Skeletal muscle tissue (tissue), 3 donors: ENCODE measurements at regions not wholly inside any gene's neighbourhood (a gene's known extent, or its start where the extent isn't known, plus 50 kb on each side); places are given as distances from the start of the nearest gene placed in this dataset.

Experiments
- H3K27ac ChIP-seq: one replicate; pipeline ENCODE4 v1.7.0; 2013; ENCODE audit warnings: mild to moderate bottlenecking, low read depth, low read length, inconsistent platforms
- H3K27me3 ChIP-seq, 3 donors: one replicate each; pipeline ENCODE4 v1.7.0; 2013; ENCODE audit warnings: low read length in 3 of 3; ENCODE audit not compliant: control insufficient read depth in 3 of 3, insufficient read depth in 3 of 3
- H3K36me3 ChIP-seq, 3 donors: one replicate each; pipeline ENCODE4 v1.7.0; 2013; ENCODE audit warnings: low read length in 3 of 3; ENCODE audit not compliant: control insufficient read depth in 3 of 3, insufficient read depth in 3 of 3
- H3K4me1 ChIP-seq, 3 donors: one replicate each; pipeline ENCODE4 v1.7.0; 2013; ENCODE audit warnings: low read length in 3 of 3, mild to moderate bottlenecking in 3 of 3; ENCODE audit not compliant: control insufficient read depth in 3 of 3, insufficient read depth in 3 of 3
- H3K4me3 ChIP-seq, 3 donors: one replicate each; pipeline ENCODE4 v1.7.0; 2013; ENCODE audit warnings: low read length in 3 of 3
- H3K9ac ChIP-seq, 3 donors: one replicate each; pipeline ENCODE4 v1.7.0; 2013; ENCODE audit warnings: low read length in 3 of 3, mild to moderate bottlenecking in 3 of 3, moderate library complexity in 2 of 3, low read depth in 1 of 3
- H3K9me3 ChIP-seq, 3 donors: one replicate each; pipeline ENCODE4 v1.7.0; 2013; ENCODE audit warnings: low read length in 3 of 3; ENCODE audit not compliant: control insufficient read depth in 3 of 3
- donor health status: Osteomylitis.

DNA sequence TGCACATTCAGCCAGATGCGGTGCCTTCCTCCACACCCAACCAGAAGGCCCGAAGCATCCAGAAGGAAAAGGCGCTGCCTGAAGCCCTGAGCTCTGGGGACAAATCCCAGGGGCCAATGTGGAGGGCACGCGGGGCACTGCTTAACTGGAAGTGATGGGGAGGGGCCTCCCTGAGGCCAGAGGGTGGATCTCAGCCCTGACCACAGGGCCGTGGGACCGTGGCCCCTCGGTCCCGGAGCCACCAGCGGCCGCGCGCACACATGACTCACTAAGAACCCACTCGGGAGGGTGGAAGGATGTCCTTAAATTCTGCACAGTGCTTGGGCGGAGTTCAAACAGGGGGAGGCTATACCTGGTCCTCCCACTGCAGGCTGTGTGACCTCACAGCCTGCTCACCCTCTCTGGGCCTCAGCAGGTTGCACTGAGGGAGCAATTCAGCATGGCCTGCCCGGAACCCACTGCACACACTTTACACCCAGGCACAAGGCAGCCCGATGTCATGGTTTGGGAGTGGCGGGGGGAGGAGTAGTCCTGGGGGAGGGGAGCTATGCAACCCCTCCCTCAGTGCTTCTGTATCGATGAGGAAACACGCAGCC is 89.5 kb downstream of the RFLNA start:
- peaks cover 77 to 94% (median 83%) of the 10 kb centered on the region in 3 donors for H3K4me1 ChIP-seq
- H3K27ac ChIP-seq, result peak overlapping the region; percentile 98
- H3K36me3 ChIP-seq, result peaks cover 22 to 52% (median 39%) of the 10 kb centered on the region in 3 donors
- peak overlapping the region in 1 of 3 donors; percentile 29 for H3K4me3 ChIP-seq
- no peaks in the 10 kb centered on the region for H3K27me3 ChIP-seq
- H3K9me3 ChIP-seq, result no peaks in the 10 kb centered on the region
- peak overlapping the region in 2 of 3 donors; percentile 39 to 99 for H3K9ac ChIP-seq

DNA sequence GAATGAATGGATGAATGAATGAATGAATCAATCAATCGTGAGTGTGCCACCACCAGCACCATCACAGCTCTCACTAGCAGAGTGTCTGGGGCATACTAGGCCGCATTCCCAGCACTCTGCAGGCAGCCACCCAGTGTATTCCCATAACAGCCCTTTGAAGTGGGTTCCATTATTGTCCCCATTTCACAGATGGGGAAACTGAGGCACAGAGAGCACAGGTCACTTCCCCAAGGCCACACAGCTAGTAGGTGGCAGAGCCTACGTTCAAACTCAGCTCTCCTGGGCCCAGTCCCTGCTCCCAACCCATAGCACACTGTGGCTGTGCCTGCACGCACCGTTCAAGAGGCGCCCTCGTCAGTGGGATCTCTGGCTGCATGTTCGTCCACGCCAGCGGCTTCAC is 88.1 kb downstream of the RFLNA start:
- peak overlapping the region in 1 of 3 donors; percentile 83 for H3K9ac ChIP-seq
- H3K27ac ChIP-seq, result peak overlapping the region; percentile 90
- H3K27me3 ChIP-seq, result no peaks in the 10 kb centered on the region
- peaks cover 36 to 60% (median 44%) of the 10 kb centered on the region in 3 donors for H3K36me3 ChIP-seq
- H3K4me3 ChIP-seq, result no peak overlapping the region
- H3K4me1 ChIP-seq, result peaks cover 83 to 96% (median 89%) of the 10 kb centered on the region in 3 donors
- no peaks in the 10 kb centered on the region for H3K9me3 ChIP-seq

DNA sequence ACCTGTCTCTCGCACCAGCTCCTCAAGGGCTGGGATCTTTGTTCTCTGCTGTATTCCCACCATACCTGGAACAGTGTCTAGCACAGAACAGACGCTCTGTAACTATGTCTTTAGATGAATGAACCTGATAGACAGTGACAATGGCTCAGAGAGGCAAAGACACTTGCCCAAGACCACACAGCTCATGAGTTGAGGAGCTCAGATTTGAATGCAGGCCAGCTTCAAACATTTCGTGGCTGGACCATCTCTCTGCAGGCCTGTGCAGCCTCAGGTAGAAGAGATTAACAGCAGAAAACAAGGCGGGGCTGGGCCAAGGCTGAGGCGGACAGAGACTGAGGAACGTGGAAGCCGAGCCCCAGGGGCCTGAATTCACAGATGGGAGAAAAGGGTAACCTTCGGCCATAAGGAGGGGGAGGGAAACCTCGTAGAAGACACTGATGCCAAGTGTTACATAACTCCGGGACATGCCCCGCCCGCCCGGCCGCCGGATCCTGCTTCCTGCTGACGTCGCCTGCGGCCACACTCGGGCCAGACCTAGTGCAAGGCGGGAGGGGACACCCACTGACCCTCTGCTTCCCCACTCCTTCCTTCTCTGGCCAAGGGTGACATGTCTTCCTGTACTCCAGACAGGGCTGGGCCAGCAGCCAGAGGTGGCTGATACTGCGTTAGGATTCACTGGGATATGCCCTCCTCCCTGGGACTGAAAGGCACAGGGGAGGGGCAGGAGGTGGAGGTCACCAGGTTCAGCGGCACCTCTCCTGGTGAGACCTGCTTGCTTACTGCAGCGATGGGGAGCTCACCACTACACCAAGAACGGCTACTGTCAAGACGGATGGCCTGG is 86.8 kb downstream of the RFLNA start:
- peak overlapping the region; percentile 12 to 58 (median 17) for H3K4me3 ChIP-seq
- peaks cover 76 to 88% (median 87%) of the 10 kb centered on the region in 3 donors for H3K4me1 ChIP-seq
- no peaks in the 10 kb centered on the region for H3K27me3 ChIP-seq
- H3K9me3 ChIP-seq, result no peaks in the 10 kb centered on the region
- H3K27ac ChIP-seq, result peak overlapping the region; percentile 90
- peaks cover 47 to 70% (median 54%) of the 10 kb centered on the region in 3 donors for H3K36me3 ChIP-seq
- peak overlapping the region; percentile 36 to 83 (median 71) for H3K9ac ChIP-seq

DNA sequence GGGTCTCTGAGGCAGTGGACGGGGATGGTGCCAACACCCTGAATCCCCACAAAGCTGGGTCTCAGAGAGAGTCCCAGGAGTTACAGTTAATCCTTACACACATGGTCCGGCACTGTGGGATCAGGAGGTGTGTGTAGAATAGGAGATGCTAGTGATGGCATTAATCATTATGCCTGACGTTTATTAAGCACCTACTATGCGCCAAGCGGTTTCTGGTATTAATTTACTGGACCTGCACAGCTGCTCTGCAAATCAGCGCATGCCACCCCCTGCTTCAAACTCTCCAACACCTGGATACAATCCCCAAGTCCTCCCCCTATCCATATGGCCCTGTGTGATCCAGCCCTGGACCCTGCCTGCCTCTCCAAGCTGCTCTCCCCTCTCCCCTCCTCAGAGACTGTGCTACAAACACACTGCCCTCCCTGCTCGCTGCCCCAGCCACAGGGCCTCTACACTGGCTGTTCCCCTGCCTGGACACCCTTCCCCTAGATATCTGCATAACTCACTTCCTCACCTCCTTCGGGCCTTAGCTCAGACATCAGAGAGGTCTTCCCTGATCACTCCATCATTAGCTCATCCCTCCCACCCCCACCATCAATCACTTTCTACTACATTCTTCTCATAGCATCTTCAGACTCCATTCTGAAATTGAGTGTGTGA is 86.0 kb downstream of the RFLNA start:
- Histone ChIP-seq H3K27me3 (no peaks in the 10 kb centered on the region), H3K36me3 (peaks cover 51 to 75% (median 58%) of the 10 kb centered on the region in 3 donors), H3K4me3 (peak overlapping the region in 2 of 3 donors; percentile 30 to 58), H3K27ac (peak overlapping the region; percentile 90), H3K9ac (peak overlapping the region; percentile 36 to 83 (median 48)), H3K4me1 (peaks cover 68 to 81% (median 80%) of the 10 kb centered on the region in 3 donors), H3K9me3 (no peaks in the 10 kb centered on the region)

DNA sequence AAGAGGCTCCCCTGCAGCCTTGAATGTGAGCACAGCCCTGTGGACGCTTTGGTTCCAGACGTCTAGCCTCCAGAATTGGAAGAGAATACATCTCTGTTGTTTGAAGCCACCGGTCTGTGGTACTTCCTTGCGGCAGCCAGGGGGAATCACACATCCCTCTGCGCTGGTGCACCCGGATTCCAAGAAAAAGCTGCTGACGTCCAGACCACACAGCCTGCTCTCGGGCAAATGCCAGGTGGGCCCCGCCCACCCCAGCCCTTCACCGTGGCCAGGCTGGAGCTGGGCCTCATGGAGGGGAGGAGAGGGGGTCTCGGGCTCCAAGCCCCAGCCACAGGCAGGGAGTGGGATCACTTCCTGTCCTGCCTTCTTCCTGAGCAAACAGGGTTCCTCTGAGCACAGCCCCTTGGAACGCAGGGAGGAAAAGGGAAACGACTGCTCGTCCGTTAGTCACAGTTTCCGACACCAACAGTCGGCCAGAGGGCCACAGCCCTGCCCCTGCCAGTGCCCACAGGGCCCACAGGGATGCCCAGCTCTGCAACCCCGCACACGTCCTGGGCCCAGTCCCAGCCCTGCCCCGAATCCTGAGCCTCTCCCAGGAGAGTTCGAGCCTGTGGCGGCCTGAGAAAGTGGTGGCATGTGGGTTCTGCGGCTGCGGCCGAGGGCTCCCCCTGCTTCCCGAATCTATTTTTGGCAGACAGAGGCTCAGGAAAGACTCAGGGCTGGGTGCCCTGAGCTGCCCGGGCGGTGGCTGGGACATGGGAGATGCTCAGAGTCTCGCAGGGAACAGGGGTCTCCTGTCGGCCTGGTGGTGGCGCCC is 85.3 kb downstream of the RFLNA start:
- Histone ChIP-seq H3K36me3 (peaks cover 55 to 74% (median 55%) of the 10 kb centered on the region in 3 donors), H3K9ac (peak overlapping the region; percentile 30 to 83 (median 48)), H3K27me3 (no peaks in the 10 kb centered on the region), H3K4me3 (peak overlapping the region; percentile 2 to 30 (median 14)), H3K27ac (peak overlapping the region; percentile 90), H3K4me1 (peaks cover 62 to 81% (median 78%) of the 10 kb centered on the region in 3 donors), H3K9me3 (no peaks in the 10 kb centered on the region)

- H3K36me3 ChIP-seq, result peaks cover 56 to 74% (median 56%) of the 10 kb centered on the region in 3 donors
Observed at GRCh38 chr12:124379379-124379937, 84.6 kb downstream of the RFLNA start.

GRCh38 chr12:124378926-124379325 is 84.0 kb downstream of the RFLNA start:
- H3K4me1 ChIP-seq, result peaks cover 51 to 80% (median 78%) of the 10 kb centered on the region in 3 donors
- H3K4me3 ChIP-seq, result no peak overlapping the region
- H3K9ac ChIP-seq, result peak overlapping the region in 2 of 3 donors; percentile 48 to 83
- peak overlapping the region; percentile 90 for H3K27ac ChIP-seq
- H3K27me3 ChIP-seq, result no peaks in the 10 kb centered on the region
- H3K36me3 ChIP-seq, result peaks cover 54 to 75% (median 55%) of the 10 kb centered on the region in 3 donors
- H3K9me3 ChIP-seq, result no peaks in the 10 kb centered on the region

More at GRCh38 chr12:124379379-124379937, 84.6 kb downstream of the RFLNA start:
- Histone ChIP-seq H3K27ac (peak overlapping the region; percentile 90), H3K27me3 (no peaks in the 10 kb centered on the region), H3K4me3 (peak overlapping the region in 2 of 3 donors; percentile 2 to 14), H3K9ac (peak overlapping the region; percentile 14 to 83 (median 48)), H3K4me1 (peaks cover 56 to 81% (median 78%) of the 10 kb centered on the region in 3 donors), H3K9me3 (no peaks in the 10 kb centered on the region)

GRCh38 chr12:124377981-124378509 is 83.2 kb downstream of the RFLNA start:
- peaks cover 50 to 72% (median 51%) of the 10 kb centered on the region in 3 donors for H3K36me3 ChIP-seq
- peaks cover 46 to 74% (median 69%) of the 10 kb centered on the region in 3 donors for H3K4me1 ChIP-seq
- no peaks in the 10 kb centered on the region for H3K27me3 ChIP-seq
- H3K4me3 ChIP-seq, result no peak overlapping the region
- H3K9ac ChIP-seq, result peak overlapping the region in 1 of 3 donors; percentile 83
- H3K9me3 ChIP-seq, result no peaks in the 10 kb centered on the region
- H3K27ac ChIP-seq, result peak overlapping the region; percentile 90
